Fibroblast of peridontal ligament (primary cell): ENCODE measurements at regions not wholly inside any gene's neighbourhood (a gene's known extent, or its start where the extent isn't known, plus 50 kb on each side); places are given as distances from the start of the nearest gene placed in this dataset.

Source experiments
- DNase-seq: peaks from one replicate; pipeline ENCODE4 v3.0.0-alpha.2; 2010; ENCODE audit errors: extremely low read depth

GRCh38 chr6:22466665-22467245, 102.6 kb upstream of the HDGFL1 start:
- no peak for DNase-seq

- DNase-seq = no peak
Observed at GRCh38 chr6:22467645-22468044, 101.7 kb upstream of the HDGFL1 start.

- peak; percentile 21 for DNase-seq
Observed at GRCh38 chr6:22468256-22468965, 101.0 kb upstream of the HDGFL1 start.

- no peak for DNase-seq
Observed at GRCh38 chr6:22470454-22471131, 98.8 kb upstream of the HDGFL1 start.

- DNase-seq = peak; percentile 83
Observed at GRCh38 chr6:22471132-22471690, 98.2 kb upstream of the HDGFL1 start.

- no peak for DNase-seq
Observed at GRCh38 chr6:22471746-22472145, 97.6 kb upstream of the HDGFL1 start.

GRCh38 chr6:22473991-22474682, 95.2 kb upstream of the HDGFL1 start:
- no peak for DNase-seq

GRCh38 chr6:22476811-22477390, 92.5 kb upstream of the HDGFL1 start:
- peak; percentile 30 for DNase-seq

- DNase-seq = no peak
Observed at GRCh38 chr6:22497276-22497675, 72.1 kb upstream of the HDGFL1 start.

GRCh38 chr6:22499815-22500214, 69.6 kb upstream of the HDGFL1 start:
- DNase-seq = peak; percentile 48

- no peak for DNase-seq
Observed at GRCh38 chr6:22506496-22506895, 62.9 kb upstream of the HDGFL1 start.

GRCh38 chr6:22512686-22513427, 56.5 kb upstream of the HDGFL1 start:
- peak; percentile 56 for DNase-seq

- DNase-seq = no peak
Observed at GRCh38 chr6:22513667-22514066, 55.7 kb upstream of the HDGFL1 start.

- no peak for DNase-seq
Observed at GRCh38 chr6:22519237-22519636, 50.1 kb upstream of the HDGFL1 start.
